Gastrocnemius medialis (tissue), 4 donors: ENCODE measurements at regions not wholly inside any gene's neighbourhood (a gene's known extent, or its start where the extent isn't known, plus 50 kb on each side); places are given as distances from the start of the nearest gene placed in this dataset.

Experiments used
- POLR2A ChIP-seq, 2 donors: fragments of 450-650 bp; IDR thresholded peaks; one replicate each; pipeline ENCODE4 v1.6.1; 2017; ENCODE audit warnings: antibody characterized with exemption in 2 of 2, mild to moderate bottlenecking in 2 of 2, moderate library complexity in 2 of 2
- TF ChIP-seq, protein P1 (sequence below), 5 experiments: fragments of 450-650 bp in 3 of 5; fragments of 200-600 bp in 2 of 5; sonication (generic) in 2 of 5; IDR thresholded peaks in 4 of 5; conservative IDR thresholded peaks in 1 of 5; 1 replicate in 4 of 5; 2 replicates in 1 of 5; pipeline ENCODE4 v1.5.1; 2016 to 2019; ENCODE audit warnings: antibody characterized with exemption in 5 of 5, mild to moderate bottlenecking in 3 of 5, moderate library complexity in 3 of 5

DNA sequence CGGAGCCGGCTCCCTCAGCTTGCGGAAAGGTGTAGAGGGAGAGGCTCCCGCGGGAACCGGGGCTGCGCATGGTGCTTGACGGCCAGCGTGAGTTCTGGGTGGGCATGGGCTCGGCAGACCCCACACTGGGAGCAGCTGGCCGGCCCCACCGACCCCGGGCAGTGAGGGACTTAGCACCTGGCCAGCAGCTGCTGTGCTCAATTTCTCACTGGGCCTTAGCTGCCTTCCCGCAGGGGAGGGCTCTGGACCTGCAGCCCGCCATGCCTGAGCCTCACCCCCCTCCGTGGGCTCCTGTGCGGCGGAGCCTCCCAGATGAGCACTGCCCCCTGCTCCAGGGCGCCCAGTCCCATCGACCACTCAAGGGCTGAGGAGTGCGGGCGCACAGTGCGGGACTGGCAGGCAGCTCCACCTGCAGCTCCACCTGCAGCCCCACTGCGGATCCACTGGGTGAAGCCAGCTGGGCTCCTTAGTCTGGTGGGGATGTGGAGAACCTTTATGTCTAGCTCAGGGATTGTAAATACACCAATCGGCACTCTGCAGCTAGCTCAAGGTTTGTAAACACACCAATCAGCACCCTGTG lies 1141.8 kb downstream of the PCDH17 start:
- TF ChIP-seq, protein P1, sequence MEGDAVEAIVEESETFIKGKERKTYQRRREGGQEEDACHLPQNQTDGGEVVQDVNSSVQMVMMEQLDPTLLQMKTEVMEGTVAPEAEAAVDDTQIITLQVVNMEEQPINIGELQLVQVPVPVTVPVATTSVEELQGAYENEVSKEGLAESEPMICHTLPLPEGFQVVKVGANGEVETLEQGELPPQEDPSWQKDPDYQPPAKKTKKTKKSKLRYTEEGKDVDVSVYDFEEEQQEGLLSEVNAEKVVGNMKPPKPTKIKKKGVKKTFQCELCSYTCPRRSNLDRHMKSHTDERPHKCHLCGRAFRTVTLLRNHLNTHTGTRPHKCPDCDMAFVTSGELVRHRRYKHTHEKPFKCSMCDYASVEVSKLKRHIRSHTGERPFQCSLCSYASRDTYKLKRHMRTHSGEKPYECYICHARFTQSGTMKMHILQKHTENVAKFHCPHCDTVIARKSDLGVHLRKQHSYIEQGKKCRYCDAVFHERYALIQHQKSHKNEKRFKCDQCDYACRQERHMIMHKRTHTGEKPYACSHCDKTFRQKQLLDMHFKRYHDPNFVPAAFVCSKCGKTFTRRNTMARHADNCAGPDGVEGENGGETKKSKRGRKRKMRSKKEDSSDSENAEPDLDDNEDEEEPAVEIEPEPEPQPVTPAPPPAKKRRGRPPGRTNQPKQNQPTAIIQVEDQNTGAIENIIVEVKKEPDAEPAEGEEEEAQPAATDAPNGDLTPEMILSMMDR (IDR thresholded peaks at IDR 0.05 in 4 of 5, conservative IDR thresholded peaks at IDR 0.05 in 1 of 5), result no peak
- TF ChIP-seq POLR2A (IDR thresholded peaks at IDR 0.05), result no peak
